ACC112 (cell line): ENCODE measurements at regions not wholly inside any gene's neighbourhood (a gene's known extent, or its start where the extent isn't known, plus 50 kb on each side); places are given as distances from the start of the nearest gene placed in this dataset.

ENCODE experiments used
- H2AFZ ChIP-seq: fragments of 200-600 bp; sonication (generic); one replicate; pipeline ENCODE4 v1.6.0; 2017; ENCODE audit warnings: antibody characterized with exemption, low read length; ENCODE audit not compliant: unreplicated experiment
- H3K27ac ChIP-seq: fragments of 200-600 bp; sonication (generic); 2 replicates; pipeline ENCODE4 v1.5.1; 2014; ENCODE audit warnings: low read depth, mild to moderate bottlenecking, antibody characterized with exemption, low read length, moderate library complexity
- H3K27me3 ChIP-seq: fragments of 200-600 bp; sonication (generic); 2 replicates; pipeline ENCODE4 v1.6.1; 2014; ENCODE audit warnings: mild to moderate bottlenecking, antibody characterized with exemption, low read length, moderate library complexity, mixed read lengths; ENCODE audit not compliant: insufficient read depth
- H3K36me3 ChIP-seq: fragments of 200-600 bp; sonication (generic); 2 replicates; pipeline ENCODE4 v1.6.1; 2016; ENCODE audit warnings: mild to moderate bottlenecking, antibody characterized with exemption, low read length, moderate library complexity, mixed read lengths; ENCODE audit not compliant: insufficient read depth
- H3K4me1 ChIP-seq: fragments of 200-600 bp; sonication (generic); one replicate; pipeline ENCODE4 v1.6.1; 2016; ENCODE audit warnings: low read length, mixed read lengths; ENCODE audit not compliant: insufficient read depth, unreplicated experiment, control insufficient read depth
- H3K4me3 ChIP-seq: fragments of 200-600 bp; sonication (generic); 2 replicates; pipeline ENCODE4 v1.5.1; 2014; ENCODE audit warnings: mild to moderate bottlenecking, low read depth, low read length
- H3K79me2 ChIP-seq: fragments of 200-600 bp; sonication (generic); one replicate; pipeline ENCODE4 v1.6.0; 2016; ENCODE audit warnings: low read length; ENCODE audit not compliant: control insufficient read depth, unreplicated experiment, insufficient read depth

DNA sequence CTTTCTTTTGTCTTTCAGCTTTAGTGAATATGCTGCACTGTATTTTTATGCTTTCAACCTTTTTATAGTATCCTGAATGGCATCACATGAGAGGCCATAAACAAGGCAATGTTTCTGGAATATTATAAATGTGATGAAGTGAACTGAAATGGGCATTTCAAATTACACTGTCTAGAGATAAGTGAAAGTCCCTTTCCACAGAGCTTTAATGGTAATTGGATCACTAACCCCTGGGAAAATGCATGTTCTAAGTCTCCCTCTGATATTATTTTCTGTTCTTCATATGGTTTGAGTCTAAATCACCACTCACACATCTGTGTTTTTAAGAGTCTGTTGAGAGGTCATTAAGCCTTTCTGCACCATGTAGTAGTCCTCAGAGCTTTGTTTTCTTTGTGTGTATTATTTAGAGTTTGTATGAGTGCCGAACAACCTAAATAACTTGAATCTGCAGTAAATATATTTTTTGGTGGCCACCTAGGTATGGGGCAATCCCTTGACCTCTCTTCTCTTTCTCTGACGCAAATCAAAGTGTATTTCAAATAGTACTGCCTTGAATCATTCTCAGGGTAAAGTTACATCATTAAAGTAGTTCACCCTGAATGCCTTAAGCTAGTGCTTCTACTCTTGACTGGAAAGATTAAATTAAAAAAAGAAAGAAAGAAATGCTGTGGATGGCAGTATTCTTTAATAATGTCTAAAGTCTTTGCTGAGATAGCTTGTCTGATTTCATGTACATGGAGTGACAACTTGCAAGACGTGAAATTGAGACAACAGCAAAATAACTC is 1931.0 kb upstream of the CDH6 start:
- H3K27ac ChIP-seq = no peak overlapping the region
- H3K4me3 ChIP-seq = no peak overlapping the region
- no peaks in the 10 kb centered on the region for H3K4me1 ChIP-seq
- no peaks in the 10 kb centered on the region for H3K79me2 ChIP-seq
- no peaks in the 10 kb centered on the region for H3K27me3 ChIP-seq
- H2AFZ ChIP-seq = no peak overlapping the region
- no peaks in the 10 kb centered on the region for H3K36me3 ChIP-seq

DNA sequence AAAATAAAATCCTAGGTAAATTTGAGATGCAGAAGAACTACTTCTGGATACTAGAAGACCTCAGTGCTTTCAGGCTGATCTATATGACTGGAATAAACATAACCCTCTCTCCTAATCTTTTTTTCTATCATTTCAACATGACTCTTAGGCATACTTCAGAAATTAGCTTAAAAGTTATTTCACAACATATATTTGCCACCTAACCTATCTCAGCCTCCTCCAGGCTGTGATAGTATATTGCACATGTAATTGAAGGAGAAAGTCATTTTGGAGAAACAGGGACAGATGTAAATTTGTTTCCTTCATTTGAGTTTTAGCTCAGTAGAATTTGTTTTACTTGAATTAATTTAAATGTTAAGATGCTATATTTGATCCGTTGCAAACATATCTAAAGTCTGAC is 1932.3 kb upstream of the CDH6 start:
- no peak overlapping the region for H3K27ac ChIP-seq
- no peaks in the 10 kb centered on the region for H3K79me2 ChIP-seq
- H3K27me3 ChIP-seq = no peaks in the 10 kb centered on the region

DNA sequence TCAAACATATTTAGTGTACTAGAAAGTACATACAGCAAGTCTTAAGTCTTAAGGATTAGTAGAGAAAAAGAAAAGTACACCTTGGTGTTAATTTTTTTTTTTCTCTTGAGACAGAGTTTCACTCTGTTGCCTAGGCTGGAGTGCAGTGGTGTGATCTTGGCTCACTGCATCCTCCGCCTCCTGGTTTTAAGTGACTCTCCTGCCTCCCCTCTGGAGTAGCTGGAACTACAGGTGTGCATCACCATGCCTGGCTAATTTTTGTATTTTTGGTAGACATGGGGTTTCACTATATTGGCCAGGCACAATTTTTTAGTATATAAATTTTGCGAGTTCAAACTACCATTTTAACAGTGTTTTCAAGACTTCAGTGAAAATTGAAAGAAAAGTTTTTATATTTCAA is 1941.1 kb upstream of the CDH6 start:
- H3K27me3 ChIP-seq = no peaks in the 10 kb centered on the region
- no peak overlapping the region for H3K4me3 ChIP-seq
- H2AFZ ChIP-seq = no peak overlapping the region
- H3K79me2 ChIP-seq = no peaks in the 10 kb centered on the region
- no peak overlapping the region for H3K27ac ChIP-seq
- no peaks in the 10 kb centered on the region for H3K36me3 ChIP-seq
- H3K4me1 ChIP-seq = no peaks in the 10 kb centered on the region

More for the DNA sequence above, 1932.3 kb upstream of the CDH6 start:
- no peak overlapping the region for H3K4me3 ChIP-seq
- H3K4me1 ChIP-seq = no peaks in the 10 kb centered on the region
- H3K36me3 ChIP-seq = no peaks in the 10 kb centered on the region
- H2AFZ ChIP-seq = no peak overlapping the region

DNA sequence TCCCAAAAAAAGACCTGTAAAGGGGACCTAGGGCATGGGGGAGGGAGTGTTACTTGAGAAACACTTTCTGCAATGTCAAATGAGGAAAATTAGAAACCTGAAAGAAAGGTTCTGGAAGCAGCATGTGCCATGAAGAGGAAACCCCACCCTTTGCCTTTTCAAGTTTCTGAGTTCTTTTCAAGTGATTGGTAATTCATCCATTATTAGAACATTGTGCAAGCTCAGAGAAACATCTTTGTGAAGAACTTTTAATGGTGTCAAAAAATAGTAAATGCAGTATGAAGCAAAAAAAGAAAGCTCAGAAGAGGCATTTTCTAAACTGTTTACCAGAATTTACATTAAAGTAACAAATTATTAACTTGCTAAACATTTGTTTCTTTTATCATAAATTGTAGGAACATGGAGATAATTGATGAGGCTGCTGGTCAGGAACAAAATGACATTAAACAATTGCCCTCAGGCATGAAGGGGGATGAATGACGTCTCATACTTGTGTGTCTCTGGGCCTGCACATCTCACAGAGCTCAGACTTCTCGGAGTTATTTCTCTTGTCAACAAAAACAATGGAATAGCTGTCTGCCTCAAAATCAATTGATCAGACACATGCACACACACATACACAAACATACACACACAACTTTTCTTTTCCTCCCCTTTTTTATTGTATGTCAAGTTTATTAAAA is 1946.0 kb upstream of the CDH6 start:
- H2AFZ ChIP-seq = no peak overlapping the region
- no peak overlapping the region for H3K27ac ChIP-seq
- no peaks in the 10 kb centered on the region for H3K36me3 ChIP-seq
- no peaks in the 10 kb centered on the region for H3K4me1 ChIP-seq
- H3K27me3 ChIP-seq = no peaks in the 10 kb centered on the region
- H3K4me3 ChIP-seq = no peak overlapping the region
- H3K79me2 ChIP-seq = no peaks in the 10 kb centered on the region

DNA sequence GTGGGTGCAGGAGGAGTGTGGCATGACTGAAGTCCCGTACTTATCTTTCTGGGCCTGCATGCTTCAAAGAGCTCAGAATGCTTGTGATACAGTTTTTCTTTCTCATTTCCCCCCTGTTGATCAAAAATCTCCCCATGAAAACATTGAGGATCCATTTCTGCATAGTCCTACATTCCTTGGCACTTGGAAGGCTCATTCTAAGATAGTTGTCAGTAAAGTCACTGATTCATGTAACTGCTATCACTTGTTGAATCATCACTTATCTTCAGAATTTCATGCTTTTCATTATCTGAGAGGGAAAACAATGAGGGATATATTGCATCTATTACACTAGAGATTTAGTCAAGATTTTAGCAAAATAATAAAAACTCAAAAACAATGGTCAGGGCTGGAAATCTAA is 1953.1 kb upstream of the CDH6 start:
- no peaks in the 10 kb centered on the region for H3K27me3 ChIP-seq
- H2AFZ ChIP-seq = no peak overlapping the region
- H3K27ac ChIP-seq = no peak overlapping the region
- H3K4me3 ChIP-seq = no peak overlapping the region
- H3K79me2 ChIP-seq = no peaks in the 10 kb centered on the region
- no peaks in the 10 kb centered on the region for H3K36me3 ChIP-seq
- no peaks in the 10 kb centered on the region for H3K4me1 ChIP-seq

DNA sequence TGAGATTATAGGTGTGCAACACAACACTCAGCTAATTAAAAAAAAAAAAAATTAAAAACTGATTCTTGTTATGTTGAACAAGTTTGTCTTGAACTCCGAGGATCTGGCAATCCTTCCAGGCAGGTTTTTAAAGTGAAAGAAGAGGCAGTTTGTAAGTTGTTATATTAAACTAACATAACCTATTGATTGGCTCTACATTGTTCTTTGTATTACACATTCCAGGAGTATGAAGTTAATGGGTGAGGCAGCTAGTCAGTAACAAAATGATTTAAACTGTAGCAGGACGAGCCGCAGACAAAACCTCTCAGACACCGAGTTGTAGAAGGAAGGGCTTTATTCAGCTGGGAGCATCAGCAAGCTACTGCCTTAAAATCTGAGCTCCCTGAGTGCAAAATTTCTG is 1953.9 kb upstream of the CDH6 start:
- Histone ChIP-seq H3K79me2 (no peaks in the 10 kb centered on the region), H3K27ac (no peak overlapping the region), H2AFZ (no peak overlapping the region), H3K4me3 (no peak overlapping the region), H3K27me3 (no peaks in the 10 kb centered on the region), H3K36me3 (no peaks in the 10 kb centered on the region), H3K4me1 (no peaks in the 10 kb centered on the region)

DNA sequence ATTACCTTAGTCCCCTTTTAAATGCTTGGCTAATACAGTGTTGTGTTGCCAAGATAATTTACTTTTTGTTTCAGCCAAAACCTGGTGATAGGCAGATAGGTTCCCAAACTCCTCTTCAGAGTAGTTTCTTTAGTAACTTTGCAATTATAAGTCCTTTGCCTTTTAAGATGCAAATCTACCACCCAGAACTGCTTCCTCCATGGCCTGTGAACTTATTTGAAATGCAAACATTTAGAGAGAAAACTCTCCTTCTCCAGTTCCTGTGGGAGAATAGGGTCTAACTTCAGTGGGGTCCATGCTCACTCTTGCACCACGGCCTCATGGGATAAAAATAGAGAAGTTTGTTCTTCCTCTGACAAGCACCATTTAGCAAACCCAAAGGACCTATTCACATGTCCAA is 1955.4 kb upstream of the CDH6 start:
- Histone ChIP-seq H3K4me3 (no peak overlapping the region), H3K79me2 (no peaks in the 10 kb centered on the region), H2AFZ (no peak overlapping the region), H3K27me3 (no peaks in the 10 kb centered on the region), H3K36me3 (no peaks in the 10 kb centered on the region), H3K27ac (no peak overlapping the region), H3K4me1 (no peaks in the 10 kb centered on the region)

DNA sequence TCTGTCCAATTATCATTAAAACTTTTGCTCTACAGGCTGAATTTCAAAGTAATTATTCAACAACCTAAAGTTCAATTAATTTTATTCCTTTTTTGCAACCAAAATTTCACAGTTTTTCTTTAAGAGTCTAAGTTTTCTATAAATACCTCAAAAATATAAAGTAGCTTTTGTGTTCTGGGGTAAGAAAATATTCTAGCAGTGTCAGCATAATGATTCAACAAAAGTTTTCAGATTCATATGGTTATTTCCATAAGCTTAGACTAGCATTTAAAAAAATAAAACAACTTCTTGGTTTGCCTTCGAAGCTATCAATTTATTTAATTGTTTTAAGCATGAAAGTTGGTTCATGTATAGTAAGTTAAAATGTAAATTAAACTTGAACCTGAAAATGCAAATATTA is 1962.3 kb upstream of the CDH6 start:
- no peaks in the 10 kb centered on the region for H3K79me2 ChIP-seq
- no peaks in the 10 kb centered on the region for H3K4me1 ChIP-seq
- no peak overlapping the region for H3K27ac ChIP-seq
- H3K4me3 ChIP-seq = no peak overlapping the region
- no peak overlapping the region for H2AFZ ChIP-seq
- no peaks in the 10 kb centered on the region for H3K27me3 ChIP-seq
- H3K36me3 ChIP-seq = no peaks in the 10 kb centered on the region

DNA sequence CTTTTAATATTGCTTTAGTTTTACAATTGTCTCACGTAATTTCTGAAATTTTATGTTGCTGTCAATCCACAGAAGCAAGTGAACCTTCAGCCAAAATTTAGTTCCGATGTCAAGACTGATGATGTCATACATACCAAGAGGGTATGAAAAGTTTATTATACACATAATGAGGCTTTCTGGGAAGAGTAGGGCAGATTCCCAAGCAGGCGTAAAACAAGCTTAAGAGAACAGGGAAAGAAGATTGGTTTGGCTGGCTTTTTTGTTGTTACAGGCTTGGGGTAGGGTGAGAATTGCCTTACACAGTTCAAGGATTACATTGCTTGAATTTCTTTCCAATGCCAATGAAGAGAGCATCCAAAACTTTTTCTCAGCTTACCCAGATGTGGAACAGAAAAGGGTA is 1962.9 kb upstream of the CDH6 start:
- Histone ChIP-seq H3K79me2 (no peaks in the 10 kb centered on the region), H3K4me1 (no peaks in the 10 kb centered on the region), H3K4me3 (no peak overlapping the region), H3K27me3 (no peaks in the 10 kb centered on the region), H3K36me3 (no peaks in the 10 kb centered on the region), H3K27ac (no peak overlapping the region), H2AFZ (no peak overlapping the region)

DNA sequence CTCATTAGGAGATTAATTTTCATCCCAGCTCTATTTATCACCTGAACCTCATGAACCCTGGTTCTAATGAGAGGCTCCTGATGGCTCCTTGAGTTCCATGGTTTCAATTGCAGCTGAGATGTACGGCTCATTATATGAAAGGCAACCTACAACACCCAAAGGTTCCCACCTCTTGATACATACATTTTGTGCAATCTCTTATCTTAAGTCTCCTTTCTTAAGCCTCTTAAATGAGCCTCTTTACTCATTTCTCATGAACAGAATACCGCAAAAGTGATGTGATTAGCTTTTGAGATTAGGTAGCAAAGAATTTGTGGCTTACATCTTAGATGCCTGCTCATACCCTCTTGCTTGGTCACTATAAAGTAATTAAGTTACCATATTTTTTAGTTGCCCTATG is 1964.0 kb upstream of the CDH6 start:
- no peaks in the 10 kb centered on the region for H3K4me1 ChIP-seq
- H3K27me3 ChIP-seq = no peaks in the 10 kb centered on the region
- H3K27ac ChIP-seq = no peak overlapping the region
- H3K4me3 ChIP-seq = no peak overlapping the region
- H3K79me2 ChIP-seq = no peaks in the 10 kb centered on the region
- H2AFZ ChIP-seq = no peak overlapping the region
- no peaks in the 10 kb centered on the region for H3K36me3 ChIP-seq

DNA sequence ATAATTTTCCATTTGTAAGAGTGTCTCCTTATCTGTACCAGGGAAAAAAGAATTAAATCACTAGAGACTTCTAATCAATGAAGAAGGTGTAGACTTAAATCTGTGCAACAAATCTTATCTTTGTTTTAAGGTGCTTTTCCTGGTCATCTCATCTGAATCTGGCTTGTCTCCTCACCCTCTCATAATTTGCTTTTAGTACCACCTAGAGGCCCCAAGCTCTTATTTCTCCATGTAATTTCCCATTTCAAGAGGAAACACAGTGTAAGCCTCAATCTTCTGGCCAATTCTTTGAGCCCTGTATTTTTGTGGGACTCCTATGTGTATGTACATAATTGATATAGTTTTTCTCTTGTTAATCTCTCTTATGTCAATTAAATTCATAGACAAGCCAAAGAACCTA is 1975.3 kb upstream of the CDH6 start:
- H3K36me3 ChIP-seq = no peaks in the 10 kb centered on the region
- H3K4me1 ChIP-seq = no peaks in the 10 kb centered on the region
- H3K27me3 ChIP-seq = no peaks in the 10 kb centered on the region
- no peaks in the 10 kb centered on the region for H3K79me2 ChIP-seq
- no peak overlapping the region for H3K4me3 ChIP-seq
- H3K27ac ChIP-seq = no peak overlapping the region
- H2AFZ ChIP-seq = no peak overlapping the region
